ENCODE measurements at regions not wholly inside any gene's neighbourhood (a gene's known extent, or its start where the extent isn't known, plus 50 kb on each side); places are given as distances from the start of the nearest gene placed in this dataset.

- H3K4me1 ChIP-seq (ENCODE audit: control insufficient read depth, low read depth, low read length), result no peaks in the 10 kb centered on the region
These were observed 238.0 kb upstream of the ATP2B1 start for GRCh38 chr12:89946518-89947135.

DNA sequence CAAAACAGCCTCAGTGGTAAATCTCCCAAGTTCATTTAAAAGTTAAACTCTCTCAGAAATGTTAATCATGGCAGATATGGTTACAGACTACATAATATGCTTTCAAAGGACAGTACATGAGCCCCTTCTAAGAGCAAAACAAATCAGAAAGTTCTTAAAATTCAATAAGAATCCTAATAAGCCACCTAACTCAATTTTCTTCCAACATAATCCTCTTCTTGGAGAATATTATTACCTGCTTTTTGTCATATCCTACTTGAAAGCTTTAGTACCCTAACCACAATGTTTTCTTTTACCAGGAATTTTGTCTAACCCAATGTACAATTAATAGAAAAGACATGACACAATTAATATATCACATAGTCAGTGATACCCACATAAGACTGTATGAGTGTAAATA, 236.5 kb upstream of the ATP2B1 start:
- Histone ChIP-seq H4K5ac (ENCODE audit: low read length) (no peak overlapping the region), H2BK5ac (ENCODE audit: low read length) (no peak overlapping the region), H3K36me3 (ENCODE audit: control insufficient read depth, insufficient read depth, low read length) (no peaks in the 10 kb centered on the region), H3K4me3 (ENCODE audit: low read length) (no peak overlapping the region), H2AK5ac (ENCODE audit: low read length) (no peak overlapping the region), H3K27ac (ENCODE audit: low read depth, low read length) (no peak overlapping the region), H4K8ac (ENCODE audit: low read depth, low read length) (no peak overlapping the region), H3K4me2 (ENCODE audit: low read length) (no peak overlapping the region), H3K4ac (ENCODE audit: low read depth, low read length) (no peak overlapping the region), H2BK15ac (replicated peaks; ENCODE audit: low read depth) (no peak overlapping the region), H3K18ac (ENCODE audit: low read length) (no peak overlapping the region), H3K79me2 (ENCODE audit: control insufficient read depth, insufficient read depth, low read length) (no peaks in the 10 kb centered on the region), H3K56ac (ENCODE audit: low read length) (no peak overlapping the region), H3K79me1 (ENCODE audit: low read length) (no peaks in the 10 kb centered on the region), H3K9ac (ENCODE audit: low read length) (no peak overlapping the region), H3K23ac (ENCODE audit: low read length) (no peak overlapping the region), H3K27me3 (ENCODE audit: insufficient read depth, low read length, poor library complexity) (no peaks in the 10 kb centered on the region), H2BK120ac (ENCODE audit: low read depth, low read length) (no peak overlapping the region), H3K4me1 (ENCODE audit: control insufficient read depth, low read depth, low read length) (no peaks in the 10 kb centered on the region)
- DNase-seq, result no peak

More at GRCh38 chr12:89946518-89947135, 238.0 kb upstream of the ATP2B1 start:
- H3K27me3 ChIP-seq (ENCODE audit: insufficient read depth, low read length, poor library complexity), result no peaks in the 10 kb centered on the region
- H2BK15ac ChIP-seq (replicated peaks; ENCODE audit: low read depth), result no peak overlapping the region
- DNase-seq, result no peak
- no peak overlapping the region for H3K56ac ChIP-seq (ENCODE audit: low read length)
- H3K23ac ChIP-seq (ENCODE audit: low read length), result no peak overlapping the region
- H3K9ac ChIP-seq (ENCODE audit: low read length), result no peak overlapping the region
- no peaks in the 10 kb centered on the region for H3K36me3 ChIP-seq (ENCODE audit: control insufficient read depth, insufficient read depth, low read length)
- H3K79me2 ChIP-seq (ENCODE audit: control insufficient read depth, insufficient read depth, low read length), result no peaks in the 10 kb centered on the region
- WGBS (ENCODE audit: extremely low coverage, insufficient coverage, low lambda C conversion rate), result no CpG with 5 or more reads among the region's 6 CpGs
- no peak overlapping the region for H4K8ac ChIP-seq (ENCODE audit: low read depth, low read length)
- H3K27ac ChIP-seq (ENCODE audit: low read depth, low read length), result no peak overlapping the region
- H3K4me3 ChIP-seq (ENCODE audit: low read length), result no peak overlapping the region
- no peak overlapping the region for H4K5ac ChIP-seq (ENCODE audit: low read length)
- no peak overlapping the region for H3K18ac ChIP-seq (ENCODE audit: low read length)
- no peak overlapping the region for H2BK120ac ChIP-seq (ENCODE audit: low read depth, low read length)
- H2BK5ac ChIP-seq (ENCODE audit: low read length), result no peak overlapping the region
- H3K4ac ChIP-seq (ENCODE audit: low read depth, low read length), result no peak overlapping the region
- no peak overlapping the region for H2AK5ac ChIP-seq (ENCODE audit: low read length)
- H3K4me2 ChIP-seq (ENCODE audit: low read length), result no peak overlapping the region
- no peaks in the 10 kb centered on the region for H3K79me1 ChIP-seq (ENCODE audit: low read length)

- Histone ChIP-seq H3K36me3 (ENCODE audit: control insufficient read depth, insufficient read depth, low read length) (no peaks in the 10 kb centered on the region), H2AK5ac (ENCODE audit: low read length) (no peak overlapping the region), H3K79me2 (ENCODE audit: control insufficient read depth, insufficient read depth, low read length) (no peaks in the 10 kb centered on the region), H3K9ac (ENCODE audit: low read length) (no peak overlapping the region), H3K4me1 (ENCODE audit: control insufficient read depth, low read depth, low read length) (no peaks in the 10 kb centered on the region), H2BK5ac (ENCODE audit: low read length) (no peak overlapping the region), H3K4me2 (ENCODE audit: low read length) (no peak overlapping the region), H3K27me3 (ENCODE audit: insufficient read depth, low read length, poor library complexity) (no peaks in the 10 kb centered on the region), H3K18ac (ENCODE audit: low read length) (no peak overlapping the region), H3K27ac (ENCODE audit: low read depth, low read length) (no peak overlapping the region), H3K4ac (ENCODE audit: low read depth, low read length) (no peak overlapping the region), H3K23ac (ENCODE audit: low read length) (no peak overlapping the region), H2BK120ac (ENCODE audit: low read depth, low read length) (no peak overlapping the region), H3K79me1 (ENCODE audit: low read length) (no peaks in the 10 kb centered on the region), H3K56ac (ENCODE audit: low read length) (no peak overlapping the region), H2BK15ac (replicated peaks; ENCODE audit: low read depth) (no peak overlapping the region), H4K8ac (ENCODE audit: low read depth, low read length) (peak overlapping the region; percentile 56), H3K4me3 (ENCODE audit: low read length) (no peak overlapping the region), H4K5ac (ENCODE audit: low read length) (no peak overlapping the region)
- DNase-seq, result no peak
These were observed 234.8 kb upstream of the ATP2B1 start for GRCh38 chr12:89943463-89943862.

- no peak overlapping the region for H3K23ac ChIP-seq (ENCODE audit: low read length)
- H3K9ac ChIP-seq (ENCODE audit: low read length), result no peak overlapping the region
- no peak overlapping the region for H2AK5ac ChIP-seq (ENCODE audit: low read length)
- no peak overlapping the region for H3K27ac ChIP-seq (ENCODE audit: low read depth, low read length)
- no peak overlapping the region for H3K4me3 ChIP-seq (ENCODE audit: low read length)
- no peaks in the 10 kb centered on the region for H3K36me3 ChIP-seq (ENCODE audit: control insufficient read depth, insufficient read depth, low read length)
- H2BK120ac ChIP-seq (ENCODE audit: low read depth, low read length), result no peak overlapping the region
- no peak for DNase-seq
- H3K18ac ChIP-seq (ENCODE audit: low read length), result no peak overlapping the region
- H3K79me2 ChIP-seq (ENCODE audit: control insufficient read depth, insufficient read depth, low read length), result no peaks in the 10 kb centered on the region
- no peak overlapping the region for H4K8ac ChIP-seq (ENCODE audit: low read depth, low read length)
- H3K56ac ChIP-seq (ENCODE audit: low read length), result no peak overlapping the region
- no peak overlapping the region for H2BK5ac ChIP-seq (ENCODE audit: low read length)
- H3K4me2 ChIP-seq (ENCODE audit: low read length), result no peak overlapping the region
- no peaks in the 10 kb centered on the region for H3K79me1 ChIP-seq (ENCODE audit: low read length)
- H3K4me1 ChIP-seq (ENCODE audit: control insufficient read depth, low read depth, low read length), result no peaks in the 10 kb centered on the region
- no peak overlapping the region for H4K5ac ChIP-seq (ENCODE audit: low read length)
- WGBS (ENCODE audit: extremely low coverage, insufficient coverage, low lambda C conversion rate), result no CpG with 5 or more reads among the region's 2 CpGs
- H2BK15ac ChIP-seq (replicated peaks; ENCODE audit: low read depth), result no peak overlapping the region
- no peaks in the 10 kb centered on the region for H3K27me3 ChIP-seq (ENCODE audit: insufficient read depth, low read length, poor library complexity)
- no peak overlapping the region for H3K4ac ChIP-seq (ENCODE audit: low read depth, low read length)
These were observed 232.8 kb upstream of the ATP2B1 start for GRCh38 chr12:89941436-89941835.

- Histone ChIP-seq H3K79me2 (ENCODE audit: control insufficient read depth, insufficient read depth, low read length) (no peaks in the 10 kb centered on the region), H3K4me1 (ENCODE audit: control insufficient read depth, low read depth, low read length) (no peaks in the 10 kb centered on the region), H3K18ac (ENCODE audit: low read length) (no peak overlapping the region), H4K5ac (ENCODE audit: low read length) (no peak overlapping the region), H3K36me3 (ENCODE audit: control insufficient read depth, insufficient read depth, low read length) (no peaks in the 10 kb centered on the region), H2BK15ac (replicated peaks; ENCODE audit: low read depth) (no peak overlapping the region), H3K9ac (ENCODE audit: low read length) (no peak overlapping the region), H3K4me2 (ENCODE audit: low read length) (no peak overlapping the region), H3K56ac (ENCODE audit: low read length) (no peak overlapping the region), H2BK5ac (ENCODE audit: low read length) (no peak overlapping the region), H3K27me3 (ENCODE audit: insufficient read depth, low read length, poor library complexity) (no peaks in the 10 kb centered on the region), H2AK5ac (ENCODE audit: low read length) (no peak overlapping the region), H3K79me1 (ENCODE audit: low read length) (no peaks in the 10 kb centered on the region), H3K27ac (ENCODE audit: low read depth, low read length) (no peak overlapping the region), H3K4ac (ENCODE audit: low read depth, low read length) (no peak overlapping the region), H2BK120ac (ENCODE audit: low read depth, low read length) (no peak overlapping the region), H3K23ac (ENCODE audit: low read length) (no peak overlapping the region), H3K4me3 (ENCODE audit: low read length) (no peak overlapping the region), H4K8ac (ENCODE audit: low read depth, low read length) (no peak overlapping the region)
- no CpG with 5 or more reads among the region's 1 CpG for WGBS (ENCODE audit: extremely low coverage, insufficient coverage, low lambda C conversion rate)
- DNase-seq, result no peak
These were observed 231.0 kb upstream of the ATP2B1 start for GRCh38 chr12:89939522-89940215.

DNA sequence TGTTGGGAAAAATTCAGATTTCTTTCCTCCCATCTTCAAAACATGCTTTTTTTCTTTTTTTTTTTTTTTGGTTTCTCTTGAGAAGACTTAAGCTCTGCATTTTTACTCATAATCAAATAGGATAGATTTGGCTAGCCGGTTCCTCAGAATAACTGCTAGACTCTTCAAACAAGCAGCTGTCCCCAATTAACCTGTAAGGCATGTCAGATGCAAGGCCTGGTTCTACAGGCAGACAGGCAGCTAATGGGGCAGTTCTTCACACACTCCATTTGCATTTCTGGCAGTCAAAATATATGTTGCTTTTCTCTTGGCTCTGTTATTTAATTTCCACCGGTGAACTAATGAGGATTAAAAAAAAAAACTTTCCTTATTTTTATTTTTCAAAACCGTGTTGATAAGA, 228.0 kb upstream of the ATP2B1 start:
- Histone ChIP-seq H3K4ac (ENCODE audit: low read depth, low read length) (no peak overlapping the region), H3K4me3 (ENCODE audit: low read length) (no peak overlapping the region), H3K23ac (ENCODE audit: low read length) (no peak overlapping the region), H2BK5ac (ENCODE audit: low read length) (no peak overlapping the region), H3K27me3 (ENCODE audit: insufficient read depth, low read length, poor library complexity) (no peaks in the 10 kb centered on the region), H3K4me2 (ENCODE audit: low read length) (no peak overlapping the region), H4K5ac (ENCODE audit: low read length) (no peak overlapping the region), H3K56ac (ENCODE audit: low read length) (no peak overlapping the region), H3K4me1 (ENCODE audit: control insufficient read depth, low read depth, low read length) (no peaks in the 10 kb centered on the region), H2BK15ac (replicated peaks; ENCODE audit: low read depth) (no peak overlapping the region), H3K79me1 (ENCODE audit: low read length) (no peaks in the 10 kb centered on the region), H4K8ac (ENCODE audit: low read depth, low read length) (no peak overlapping the region), H2AK5ac (ENCODE audit: low read length) (no peak overlapping the region), H2BK120ac (ENCODE audit: low read depth, low read length) (no peak overlapping the region), H3K79me2 (ENCODE audit: control insufficient read depth, insufficient read depth, low read length) (no peaks in the 10 kb centered on the region), H3K18ac (ENCODE audit: low read length) (no peak overlapping the region), H3K36me3 (ENCODE audit: control insufficient read depth, insufficient read depth, low read length) (no peaks in the 10 kb centered on the region), H3K27ac (ENCODE audit: low read depth, low read length) (no peak overlapping the region), H3K9ac (ENCODE audit: low read length) (no peak overlapping the region)
- WGBS (ENCODE audit: extremely low coverage, insufficient coverage, low lambda C conversion rate), result no CpG with 5 or more reads among the region's 3 CpGs
- DNase-seq, result no peak

Data from mesendoderm (in vitro differentiated cells).